ENCODE measurements at regions not wholly inside any gene's neighbourhood (a gene's known extent, or its start where the extent isn't known, plus 50 kb on each side); places are given as distances from the start of the nearest gene placed in this dataset.

DNA sequence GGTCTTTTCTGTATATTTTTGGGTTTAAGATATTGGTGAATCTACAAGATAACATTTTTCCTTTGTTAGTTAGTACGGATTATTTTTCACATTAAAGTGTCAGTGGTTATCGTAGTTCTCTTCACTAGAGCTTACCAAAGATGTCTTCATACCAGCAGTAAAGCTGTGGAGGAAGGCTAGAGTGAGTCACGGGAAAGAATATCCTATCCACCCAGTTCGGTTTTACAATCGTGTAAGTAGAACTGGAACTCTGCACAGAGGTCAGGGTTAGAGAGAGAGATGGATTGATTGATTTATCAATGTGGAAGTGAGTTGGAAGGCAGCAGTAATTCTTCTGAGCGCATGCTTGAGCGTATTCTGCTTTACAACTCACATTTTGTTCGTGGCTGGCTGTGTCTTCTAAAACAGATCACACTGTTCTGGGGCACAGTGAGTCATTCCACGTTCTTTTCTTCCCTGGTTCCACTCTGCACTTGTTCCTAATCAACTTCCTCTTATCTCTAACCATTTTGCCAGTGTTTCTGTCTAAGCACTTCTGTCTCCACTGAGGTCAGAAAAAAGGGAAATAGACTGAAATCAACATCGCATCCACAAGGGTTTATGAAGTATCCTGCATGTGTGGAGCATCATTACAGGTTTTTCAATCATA is 86.5 kb upstream of the ARRDC3 start:
- RAD21 ChIA-PET (ENCODE audit: unreplicated experiment) = no interaction called here
- 13% methylated on average over 10 of the region's 10 CpGs for WGBS (ENCODE audit: insufficient coverage, insufficient replicate concordance, low lambda C conversion rate, missing lambda C conversion rate)
- FAIRE-seq = no peak
- Histone ChIP-seq H3K4me3 (no peak overlapping the region), H3K36me3 (ENCODE audit: control insufficient read depth in 2 of 2, insufficient read depth in 2 of 2, low read length in 1 of 2) (no peaks in the 10 kb centered on the region), H3K9me3 (replicated peaks; ENCODE audit: control insufficient read depth, insufficient read depth, low read length) (no peaks in the 10 kb centered on the region), H3K4me1 (ENCODE audit: control insufficient read depth, insufficient read depth, low read length) (no peaks in the 10 kb centered on the region), H3K9ac (ENCODE audit: control insufficient read depth, insufficient read depth, low read length) (no peak overlapping the region), H3K4me2 (ENCODE audit: control insufficient read depth, insufficient read depth) (no peak overlapping the region), H2AFZ (ENCODE audit: control insufficient read depth, low read depth, low read length) (no peak overlapping the region), H3K27me3 (replicated peaks in 1 of 2; ENCODE audit: control insufficient read depth in 2 of 2, insufficient read depth in 2 of 2, low read length in 1 of 2) (no peaks in the 10 kb centered on the region), H3K27ac (ENCODE audit: control insufficient read depth, insufficient read depth) (no peak overlapping the region), H3K79me2 (ENCODE audit: control insufficient read depth, insufficient read depth, low read length) (no peaks in the 10 kb centered on the region), H4K20me1 (ENCODE audit: control insufficient read depth, insufficient read depth) (no peaks in the 10 kb centered on the region)
- no peak for DNase-seq (ENCODE audit: low read depth, low spot score)
- in situ Hi-C loops (cut with MboI) (no loop called here), intact Hi-C loops (cut with micrococcal nuclease; ENCODE audit: unreplicated experiment) (no loop called here)
- CTCF ChIA-PET = interaction anchor here (0.6 kb wide), 1 partner anchor 37 kb away, joined by 3 read pairs; no protein-coding TSS in a partner anchor
- no peak for ATAC-seq
- POLR2A ChIA-PET = no interaction called here
- SMC1A ChIA-PET (ENCODE audit: uncharacterized antibody, unreplicated experiment) = no interaction called here
- BruUV-seq (replicated peaks) = no TSS peak
- TF ChIP-seq BRCA1 (IDR thresholded peaks at IDR 0.05; ENCODE audit: low read depth, low read length) = no peak
- TF ChIP-seq TCF12 (IDR thresholded peaks at IDR 0.05; ENCODE audit: low read depth, low read length) = no peak
- no peak for TF ChIP-seq EZH2 (IDR thresholded peaks at IDR 0.05; ENCODE audit: borderline replicate concordance, control insufficient read depth, low read depth, low read length)
- no peak for TF ChIP-seq GABPA (IDR thresholded peaks at IDR 0.05; ENCODE audit: low read depth)
- TF ChIP-seq, protein P1, sequence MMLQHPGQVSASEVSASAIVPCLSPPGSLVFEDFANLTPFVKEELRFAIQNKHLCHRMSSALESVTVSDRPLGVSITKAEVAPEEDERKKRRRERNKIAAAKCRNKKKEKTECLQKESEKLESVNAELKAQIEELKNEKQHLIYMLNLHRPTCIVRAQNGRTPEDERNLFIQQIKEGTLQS (IDR thresholded peaks at IDR 0.05; ENCODE audit: borderline replicate concordance, extremely low read depth, low read depth, low read length) = no peak
- TF ChIP-seq ETV6 (conservative IDR thresholded peaks at IDR 0.05 in 1 of 2, IDR thresholded peaks at IDR 0.05 in 1 of 2; ENCODE audit: borderline replicate concordance in 1 of 2, low read depth in 1 of 2) = no peak
- TF ChIP-seq, protein P2, sequence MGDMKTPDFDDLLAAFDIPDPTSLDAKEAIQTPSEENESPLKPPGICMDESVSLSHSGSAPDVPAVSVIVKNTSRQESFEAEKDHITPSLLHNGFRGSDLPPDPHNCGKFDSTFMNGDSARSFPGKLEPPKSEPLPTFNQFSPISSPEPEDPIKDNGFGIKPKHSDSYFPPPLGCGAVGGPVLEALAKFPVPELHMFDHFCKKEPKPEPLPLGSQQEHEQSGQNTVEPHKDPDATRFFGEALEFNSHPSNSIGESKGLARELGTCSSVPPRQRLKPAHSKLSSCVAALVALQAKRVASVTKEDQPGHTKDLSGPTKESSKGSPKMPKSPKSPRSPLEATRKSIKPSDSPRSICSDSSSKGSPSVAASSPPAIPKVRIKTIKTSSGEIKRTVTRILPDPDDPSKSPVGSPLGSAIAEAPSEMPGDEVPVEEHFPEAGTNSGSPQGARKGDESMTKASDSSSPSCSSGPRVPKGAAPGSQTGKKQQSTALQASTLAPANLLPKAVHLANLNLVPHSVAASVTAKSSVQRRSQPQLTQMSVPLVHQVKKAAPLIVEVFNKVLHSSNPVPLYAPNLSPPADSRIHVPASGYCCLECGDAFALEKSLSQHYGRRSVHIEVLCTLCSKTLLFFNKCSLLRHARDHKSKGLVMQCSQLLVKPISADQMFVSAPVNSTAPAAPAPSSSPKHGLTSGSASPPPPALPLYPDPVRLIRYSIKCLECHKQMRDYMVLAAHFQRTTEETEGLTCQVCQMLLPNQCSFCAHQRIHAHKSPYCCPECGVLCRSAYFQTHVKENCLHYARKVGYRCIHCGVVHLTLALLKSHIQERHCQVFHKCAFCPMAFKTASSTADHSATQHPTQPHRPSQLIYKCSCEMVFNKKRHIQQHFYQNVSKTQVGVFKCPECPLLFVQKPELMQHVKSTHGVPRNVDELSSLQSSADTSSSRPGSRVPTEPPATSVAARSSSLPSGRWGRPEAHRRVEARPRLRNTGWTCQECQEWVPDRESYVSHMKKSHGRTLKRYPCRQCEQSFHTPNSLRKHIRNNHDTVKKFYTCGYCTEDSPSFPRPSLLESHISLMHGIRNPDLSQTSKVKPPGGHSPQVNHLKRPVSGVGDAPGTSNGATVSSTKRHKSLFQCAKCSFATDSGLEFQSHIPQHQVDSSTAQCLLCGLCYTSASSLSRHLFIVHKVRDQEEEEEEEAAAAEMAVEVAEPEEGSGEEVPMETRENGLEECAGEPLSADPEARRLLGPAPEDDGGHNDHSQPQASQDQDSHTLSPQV (IDR thresholded peaks at IDR 0.05) = no peak
- TF ChIP-seq, protein P3, sequence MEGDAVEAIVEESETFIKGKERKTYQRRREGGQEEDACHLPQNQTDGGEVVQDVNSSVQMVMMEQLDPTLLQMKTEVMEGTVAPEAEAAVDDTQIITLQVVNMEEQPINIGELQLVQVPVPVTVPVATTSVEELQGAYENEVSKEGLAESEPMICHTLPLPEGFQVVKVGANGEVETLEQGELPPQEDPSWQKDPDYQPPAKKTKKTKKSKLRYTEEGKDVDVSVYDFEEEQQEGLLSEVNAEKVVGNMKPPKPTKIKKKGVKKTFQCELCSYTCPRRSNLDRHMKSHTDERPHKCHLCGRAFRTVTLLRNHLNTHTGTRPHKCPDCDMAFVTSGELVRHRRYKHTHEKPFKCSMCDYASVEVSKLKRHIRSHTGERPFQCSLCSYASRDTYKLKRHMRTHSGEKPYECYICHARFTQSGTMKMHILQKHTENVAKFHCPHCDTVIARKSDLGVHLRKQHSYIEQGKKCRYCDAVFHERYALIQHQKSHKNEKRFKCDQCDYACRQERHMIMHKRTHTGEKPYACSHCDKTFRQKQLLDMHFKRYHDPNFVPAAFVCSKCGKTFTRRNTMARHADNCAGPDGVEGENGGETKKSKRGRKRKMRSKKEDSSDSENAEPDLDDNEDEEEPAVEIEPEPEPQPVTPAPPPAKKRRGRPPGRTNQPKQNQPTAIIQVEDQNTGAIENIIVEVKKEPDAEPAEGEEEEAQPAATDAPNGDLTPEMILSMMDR (IDR thresholded peaks at IDR 0.05 in 2 of 3, conservative IDR thresholded peaks at IDR 0.05 in 1 of 3; ENCODE audit: control insufficient read depth in 2 of 3, extremely low read depth in 1 of 3, insufficient read depth in 1 of 3, low read depth in 3 of 3, low read length in 3 of 3) = no peak
- no peak for TF ChIP-seq POLR2AphosphoS5 (IDR thresholded peaks at IDR 0.05; ENCODE audit: low read length)
- TF ChIP-seq, protein P4, sequence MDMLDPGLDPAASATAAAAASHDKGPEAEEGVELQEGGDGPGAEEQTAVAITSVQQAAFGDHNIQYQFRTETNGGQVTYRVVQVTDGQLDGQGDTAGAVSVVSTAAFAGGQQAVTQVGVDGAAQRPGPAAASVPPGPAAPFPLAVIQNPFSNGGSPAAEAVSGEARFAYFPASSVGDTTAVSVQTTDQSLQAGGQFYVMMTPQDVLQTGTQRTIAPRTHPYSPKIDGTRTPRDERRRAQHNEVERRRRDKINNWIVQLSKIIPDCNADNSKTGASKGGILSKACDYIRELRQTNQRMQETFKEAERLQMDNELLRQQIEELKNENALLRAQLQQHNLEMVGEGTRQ (IDR thresholded peaks at IDR 0.05; ENCODE audit: borderline replicate concordance, low read depth, low read length) = no peak
- TF ChIP-seq, protein P5, sequence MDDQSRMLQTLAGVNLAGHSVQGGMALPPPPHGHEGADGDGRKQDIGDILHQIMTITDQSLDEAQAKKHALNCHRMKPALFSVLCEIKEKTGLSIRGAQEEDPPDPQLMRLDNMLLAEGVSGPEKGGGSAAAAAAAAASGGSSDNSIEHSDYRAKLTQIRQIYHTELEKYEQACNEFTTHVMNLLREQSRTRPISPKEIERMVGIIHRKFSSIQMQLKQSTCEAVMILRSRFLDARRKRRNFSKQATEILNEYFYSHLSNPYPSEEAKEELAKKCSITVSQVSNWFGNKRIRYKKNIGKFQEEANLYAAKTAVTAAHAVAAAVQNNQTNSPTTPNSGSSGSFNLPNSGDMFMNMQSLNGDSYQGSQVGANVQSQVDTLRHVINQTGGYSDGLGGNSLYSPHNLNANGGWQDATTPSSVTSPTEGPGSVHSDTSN (IDR thresholded peaks at IDR 0.05; ENCODE audit: insufficient replicate concordance, low read depth, low read length) = no peak
- no peak for TF ChIP-seq EED (IDR thresholded peaks at IDR 0.05; ENCODE audit: low read depth)

Measured in GM12878 (cell line).